Right atrium auricular region (tissue), 2 donors: ENCODE measurements at regions not wholly inside any gene's neighbourhood (a gene's known extent, or its start where the extent isn't known, plus 50 kb on each side); places are given as distances from the start of the nearest gene placed in this dataset.
"Not testable (repeated sequence)": the region's sequence is repeated elsewhere in the genome, so short reads cannot be mapped to it uniquely, and the experiment has no call there.

Source experiments
- DNase-seq: peaks from one replicate; pipeline ENCODE4 v3.0.0-alpha.2; 2019; ENCODE audit warnings: low spot score
- H3K27ac ChIP-seq, 2 donors: fragments of 200-600 bp; sonication (generic); 1 replicate in 1 of 2; 2 replicates in 1 of 2; pipeline ENCODE4 v1.5.1; 2016 to 2019
- H3K27me3 ChIP-seq, 2 donors: fragments of 200-600 bp; sonication (generic); one replicate each; pipeline versions ENCODE4 v1.5.1 to v1.6.0; 2017 to 2019
- H3K36me3 ChIP-seq: fragments of 200-600 bp; sonication (generic); one replicate; pipeline ENCODE4 v1.5.1; 2016
- H3K4me1 ChIP-seq, 2 donors: fragments of 200-600 bp; sonication (generic); one replicate each; pipeline versions ENCODE4 v1.5.1 to v1.6.0; 2017 to 2019
- H3K4me3 ChIP-seq, 2 donors: fragments of 200-600 bp; sonication (generic); 1 replicate in 1 of 2; 2 replicates in 1 of 2; pipeline ENCODE4 v1.5.1; 2017 to 2019; ENCODE audit warnings: mild to moderate bottlenecking in 1 of 2, moderate library complexity in 1 of 2
- H3K9me3 ChIP-seq, 2 donors: fragments of 200-600 bp; sonication (generic); one replicate each; pipeline ENCODE4 v1.5.1; 2019
- TF ChIP-seq, protein P1 (sequence below), 2 donors: fragments of 200-600 bp; sonication (generic); IDR thresholded peaks; one replicate each; pipeline ENCODE4 v1.5.1; 2019; ENCODE audit warnings: antibody characterized with exemption in 2 of 2

DNA sequence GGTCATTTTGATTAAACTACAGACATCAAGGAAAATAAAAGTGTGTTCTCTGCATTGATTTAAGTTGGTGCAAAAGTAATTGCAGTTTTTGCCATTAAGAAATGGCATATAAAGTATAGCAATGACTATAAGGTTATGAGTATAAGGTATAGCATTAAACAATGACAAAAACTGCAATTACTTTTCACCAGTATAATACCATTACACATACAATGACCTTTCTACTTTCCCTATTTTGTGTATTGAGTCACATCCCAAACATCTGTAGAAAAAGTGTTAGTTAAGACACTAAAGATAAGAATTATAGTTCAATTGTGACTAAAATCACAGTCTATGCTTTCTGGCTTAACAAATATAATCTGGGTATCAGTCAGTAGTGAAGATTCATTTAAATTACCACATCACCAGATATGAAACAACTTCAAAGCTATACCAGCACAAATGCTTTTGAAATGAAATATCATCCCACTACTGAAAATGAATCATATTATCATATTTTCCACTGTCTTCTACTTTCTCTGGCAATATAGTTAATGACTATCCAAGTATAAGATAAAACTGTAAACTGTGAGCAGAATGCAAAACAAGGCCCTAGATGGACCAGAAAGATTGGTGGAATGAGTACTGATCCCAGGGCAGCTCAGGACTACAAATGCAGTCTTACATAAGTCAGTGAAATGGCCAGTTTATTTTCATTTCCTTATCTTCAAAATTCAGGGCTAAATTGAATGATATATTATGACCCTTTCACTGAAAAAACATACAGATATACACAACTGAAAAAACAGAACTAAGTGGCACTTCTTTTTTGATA lies 241.1 kb downstream of the ANTXR2 start:
- TF ChIP-seq, protein P1, sequence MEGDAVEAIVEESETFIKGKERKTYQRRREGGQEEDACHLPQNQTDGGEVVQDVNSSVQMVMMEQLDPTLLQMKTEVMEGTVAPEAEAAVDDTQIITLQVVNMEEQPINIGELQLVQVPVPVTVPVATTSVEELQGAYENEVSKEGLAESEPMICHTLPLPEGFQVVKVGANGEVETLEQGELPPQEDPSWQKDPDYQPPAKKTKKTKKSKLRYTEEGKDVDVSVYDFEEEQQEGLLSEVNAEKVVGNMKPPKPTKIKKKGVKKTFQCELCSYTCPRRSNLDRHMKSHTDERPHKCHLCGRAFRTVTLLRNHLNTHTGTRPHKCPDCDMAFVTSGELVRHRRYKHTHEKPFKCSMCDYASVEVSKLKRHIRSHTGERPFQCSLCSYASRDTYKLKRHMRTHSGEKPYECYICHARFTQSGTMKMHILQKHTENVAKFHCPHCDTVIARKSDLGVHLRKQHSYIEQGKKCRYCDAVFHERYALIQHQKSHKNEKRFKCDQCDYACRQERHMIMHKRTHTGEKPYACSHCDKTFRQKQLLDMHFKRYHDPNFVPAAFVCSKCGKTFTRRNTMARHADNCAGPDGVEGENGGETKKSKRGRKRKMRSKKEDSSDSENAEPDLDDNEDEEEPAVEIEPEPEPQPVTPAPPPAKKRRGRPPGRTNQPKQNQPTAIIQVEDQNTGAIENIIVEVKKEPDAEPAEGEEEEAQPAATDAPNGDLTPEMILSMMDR (IDR thresholded peaks at IDR 0.05), result no peak
- DNase-seq, result no peak
- H3K9me3 ChIP-seq, result peaks cover 0 to 3% of the 10 kb centered on the region in 2 donors
- H3K4me3 ChIP-seq, result no peak overlapping the region
- H3K36me3 ChIP-seq, result no peaks in the 10 kb centered on the region
- no peaks in the 10 kb centered on the region for H3K4me1 ChIP-seq
- H3K27ac ChIP-seq, result no peak overlapping the region
- no peaks in the 10 kb centered on the region for H3K27me3 ChIP-seq

DNA sequence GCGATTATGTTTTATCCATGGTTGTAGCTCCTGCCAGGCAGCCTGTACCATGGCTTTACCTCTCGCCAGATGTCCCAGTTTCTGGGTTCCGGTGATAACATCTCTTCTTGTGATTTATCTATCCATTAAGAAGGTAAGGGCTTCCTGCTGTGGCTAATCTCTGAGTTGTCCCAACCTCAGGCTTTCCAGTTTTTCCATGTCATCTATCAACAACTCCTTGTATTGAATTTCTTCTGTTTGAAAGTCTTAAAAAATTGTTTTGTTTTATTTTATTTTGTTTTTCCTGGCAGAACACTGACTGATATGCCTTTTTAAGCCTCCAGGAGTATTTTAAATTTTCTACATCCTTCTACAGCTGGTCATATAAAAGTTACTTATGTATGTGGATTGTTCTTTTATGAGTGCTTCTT lies 241.9 kb downstream of the ANTXR2 start:
- Histone ChIP-seq H3K36me3 (no peaks in the 10 kb centered on the region), H3K4me1 (no peaks in the 10 kb centered on the region), H3K27me3 (no peaks in the 10 kb centered on the region), H3K9me3 (no peaks in the 10 kb centered on the region), H3K27ac (no peak overlapping the region), H3K4me3 (no peak overlapping the region)
- no peak for DNase-seq
- TF ChIP-seq, protein P1 (IDR thresholded peaks at IDR 0.05), result no peak

- H3K27ac ChIP-seq, result no peak overlapping the region
- no peak for DNase-seq
- no peaks in the 10 kb centered on the region for H3K36me3 ChIP-seq
- no peaks in the 10 kb centered on the region for H3K27me3 ChIP-seq
- no peaks in the 10 kb centered on the region for H3K9me3 ChIP-seq
- H3K4me3 ChIP-seq, result no peak overlapping the region
- TF ChIP-seq, protein P1 (IDR thresholded peaks at IDR 0.05), result no peak
- peaks cover 0 to 6% of the 10 kb centered on the region in 2 donors for H3K4me1 ChIP-seq
Measured at GRCh38 chr4:79827283-79827682, 245.7 kb downstream of the ANTXR2 start.

DNA sequence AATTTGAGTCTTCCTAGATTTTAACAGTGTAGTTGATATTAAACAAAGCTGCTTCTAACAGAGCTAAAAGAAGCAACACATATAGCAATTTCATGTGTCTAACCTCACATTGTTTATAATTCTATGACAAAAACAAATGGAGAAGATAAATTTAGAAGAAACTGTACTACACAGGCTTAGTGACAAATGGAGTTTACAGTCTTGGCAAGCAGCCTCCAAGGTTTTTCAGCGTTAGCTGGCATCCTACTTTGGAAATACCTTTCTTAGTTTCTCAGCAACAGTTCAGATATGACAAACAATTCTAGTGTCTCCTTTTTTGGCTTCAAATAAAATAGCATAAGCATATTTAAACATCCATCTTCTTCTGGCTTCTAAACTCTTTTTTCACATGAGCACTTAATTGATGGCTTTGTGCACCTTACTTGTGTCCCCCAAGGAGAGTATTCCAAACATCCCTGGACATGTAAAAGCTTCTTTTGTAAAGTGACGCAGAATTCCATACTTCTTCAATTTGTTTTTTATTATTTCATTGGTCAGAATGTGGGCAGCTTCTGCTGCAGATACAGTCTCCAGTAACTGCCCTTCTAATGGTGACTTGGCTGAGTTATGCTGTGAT lies 249.8 kb downstream of the ANTXR2 start:
- Histone ChIP-seq H3K27ac (peak overlapping the region in 1 of 2 donors; percentile 38), H3K4me1 (peaks cover 0 to 6% of the 10 kb centered on the region in 2 donors), H3K36me3 (no peaks in the 10 kb centered on the region), H3K4me3 (no peak overlapping the region), H3K9me3 (no peaks in the 10 kb centered on the region), H3K27me3 (no peaks in the 10 kb centered on the region)
- TF ChIP-seq, protein P1 (IDR thresholded peaks at IDR 0.05), result no peak
- no peak for DNase-seq

- TF ChIP-seq, protein P1 (IDR thresholded peaks at IDR 0.05), result no peak
- no peak for DNase-seq
- Histone ChIP-seq H3K4me3 (no peak overlapping the region), H3K27me3 (no peaks in the 10 kb centered on the region), H3K36me3 (no peaks in the 10 kb centered on the region), H3K9me3 (peaks cover 0 to 8% of the 10 kb centered on the region in 2 donors), H3K27ac (no peak overlapping the region), H3K4me1 (peaks cover 0 to 6% of the 10 kb centered on the region in 2 donors)
Measured at GRCh38 chr4:79820427-79820826, 252.6 kb downstream of the ANTXR2 start.

- not testable (repeated sequence) for H3K4me1 ChIP-seq, H3K36me3 ChIP-seq, H3K27ac ChIP-seq, H3K9me3 ChIP-seq, H3K27me3 ChIP-seq, H3K4me3 ChIP-seq, DNase-seq
Measured at GRCh38 chr4:79807933-79808332, 265.1 kb downstream of the ANTXR2 start.
